Peyer's patch (tissue), 4 donors: ENCODE measurements at regions not wholly inside any gene's neighbourhood (a gene's known extent, or its start where the extent isn't known, plus 50 kb on each side); places are given as distances from the start of the nearest gene placed in this dataset.

Experiments
- POLR2A ChIP-seq, 2 donors: fragments of 450-650 bp; IDR thresholded peaks; one replicate each; pipeline ENCODE4 v1.5.1; 2017; ENCODE audit warnings: antibody characterized with exemption in 2 of 2, mild to moderate bottlenecking in 2 of 2, moderate library complexity in 2 of 2
- TF ChIP-seq, protein P1 (sequence below), 6 experiments: fragments of 450-650 bp in 4 of 6; fragments of 200-600 bp in 2 of 6; sonication (generic) in 1 of 6; IDR thresholded peaks; one replicate each; pipeline ENCODE4 v1.5.1; 2017 to 2019; ENCODE audit warnings: antibody characterized with exemption in 6 of 6, mild to moderate bottlenecking in 3 of 6, moderate library complexity in 1 of 6

- TF ChIP-seq, protein P1, sequence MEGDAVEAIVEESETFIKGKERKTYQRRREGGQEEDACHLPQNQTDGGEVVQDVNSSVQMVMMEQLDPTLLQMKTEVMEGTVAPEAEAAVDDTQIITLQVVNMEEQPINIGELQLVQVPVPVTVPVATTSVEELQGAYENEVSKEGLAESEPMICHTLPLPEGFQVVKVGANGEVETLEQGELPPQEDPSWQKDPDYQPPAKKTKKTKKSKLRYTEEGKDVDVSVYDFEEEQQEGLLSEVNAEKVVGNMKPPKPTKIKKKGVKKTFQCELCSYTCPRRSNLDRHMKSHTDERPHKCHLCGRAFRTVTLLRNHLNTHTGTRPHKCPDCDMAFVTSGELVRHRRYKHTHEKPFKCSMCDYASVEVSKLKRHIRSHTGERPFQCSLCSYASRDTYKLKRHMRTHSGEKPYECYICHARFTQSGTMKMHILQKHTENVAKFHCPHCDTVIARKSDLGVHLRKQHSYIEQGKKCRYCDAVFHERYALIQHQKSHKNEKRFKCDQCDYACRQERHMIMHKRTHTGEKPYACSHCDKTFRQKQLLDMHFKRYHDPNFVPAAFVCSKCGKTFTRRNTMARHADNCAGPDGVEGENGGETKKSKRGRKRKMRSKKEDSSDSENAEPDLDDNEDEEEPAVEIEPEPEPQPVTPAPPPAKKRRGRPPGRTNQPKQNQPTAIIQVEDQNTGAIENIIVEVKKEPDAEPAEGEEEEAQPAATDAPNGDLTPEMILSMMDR (IDR thresholded peaks at IDR 0.05) = no peak
- TF ChIP-seq POLR2A (IDR thresholded peaks at IDR 0.05) = no peak
Observed at GRCh38 chr17:13128676-13129075, 110.8 kb upstream of the ELAC2 start.
